ENCODE measurements at regions not wholly inside any gene's neighbourhood (a gene's known extent, or its start where the extent isn't known, plus 50 kb on each side); places are given as distances from the start of the nearest gene placed in this dataset.
"Not testable (repeated sequence)": the region's sequence is repeated elsewhere in the genome, so short reads cannot be mapped to it uniquely, and the experiment has no call there.

- TF ChIP-seq CTCF (IDR thresholded peaks at IDR 0.05) = no peak
- no peak for DNase-seq (ENCODE audit: low spot score)
- Histone ChIP-seq H3K4me3 (no peak overlapping the region), H3K27ac (no peak overlapping the region)
These were observed 188.0 kb upstream of the CCDC54 start for GRCh38 chr3:107189158-107189791.

- no peak for TF ChIP-seq CTCF (IDR thresholded peaks at IDR 0.05)
- DNase-seq (ENCODE audit: low spot score) = no peak
These were observed 184.1 kb upstream of the CCDC54 start for GRCh38 chr3:107193116-107193515.

GRCh38 chr3:107198581-107199181, 178.6 kb upstream of the CCDC54 start:
- peak overlapping the region; percentile 76 to 84 for H3K27ac ChIP-seq
- TF ChIP-seq CTCF (IDR thresholded peaks at IDR 0.05) = no peak
- H3K4me3 ChIP-seq = peak overlapping the region; percentile 46
- peak; percentile 77 for DNase-seq (ENCODE audit: low spot score)

More at GRCh38 chr3:107193116-107193515, 184.1 kb upstream of the CCDC54 start:
- H3K27ac ChIP-seq = no peak overlapping the region
- H3K4me3 ChIP-seq = no peak overlapping the region

GRCh38 chr3:107201146-107201545, 176.1 kb upstream of the CCDC54 start:
- TF ChIP-seq CTCF (IDR thresholded peaks at IDR 0.05) = no peak
- DNase-seq (ENCODE audit: low spot score) = no peak
- Histone ChIP-seq H3K4me3 (no peak overlapping the region), H3K27ac (no peak overlapping the region)

- not testable (repeated sequence) for H3K4me3 ChIP-seq; DNase-seq (ENCODE audit: low spot score); H3K27ac ChIP-seq
These were observed 174.4 kb upstream of the CCDC54 start for GRCh38 chr3:107202885-107203284.

- TF ChIP-seq CTCF (IDR thresholded peaks at IDR 0.05) = no peak
- no peak overlapping the region for H3K27ac ChIP-seq
- no peak overlapping the region for H3K4me3 ChIP-seq
- no peak for DNase-seq (ENCODE audit: low spot score)
These were observed 173.1 kb upstream of the CCDC54 start for GRCh38 chr3:107204121-107204520.

GRCh38 chr3:107205358-107205757, 171.9 kb upstream of the CCDC54 start:
- H3K27ac ChIP-seq = no peak overlapping the region
- DNase-seq (ENCODE audit: low spot score) = no peak
- H3K4me3 ChIP-seq = no peak overlapping the region

More at GRCh38 chr3:107205358-107205757, 171.9 kb upstream of the CCDC54 start:
- no peak for TF ChIP-seq CTCF (IDR thresholded peaks at IDR 0.05)
